ENCODE measurements at regions not wholly inside any gene's neighbourhood (a gene's known extent, or its start where the extent isn't known, plus 50 kb on each side); places are given as distances from the start of the nearest gene placed in this dataset.

GRCh38 chr5:90071656-90072055, 337.9 kb downstream of the CETN3 start:
- CTCF ChIA-PET, result no interaction called here
- H3K4me3 ChIP-seq (ENCODE audit: low read length), result no peak overlapping the region
- no peaks in the 10 kb centered on the region for H3K4me1 ChIP-seq (ENCODE audit: insufficient read depth, low read length)
- H3K9me3 ChIP-seq (ENCODE audit: low read length), result no peaks in the 10 kb centered on the region
- no peak overlapping the region for H3K27ac ChIP-seq (ENCODE audit: low read length)
- no peak overlapping the region for H3K9ac ChIP-seq (ENCODE audit: low read length)
- no peaks in the 10 kb centered on the region for H3K27me3 ChIP-seq (ENCODE audit: low read length)
- H3K9me2 ChIP-seq (replicated peaks; ENCODE audit: low read length), result no peaks in the 10 kb centered on the region
- no peak for ATAC-seq
- no TSS peak for BruUV-seq (replicated peaks)
- H3K79me2 ChIP-seq (ENCODE audit: low read length), result no peaks in the 10 kb centered on the region
- TF ChIP-seq CTCF (conservative IDR thresholded peaks at IDR 0.05; ENCODE audit: low read depth, low read length) (no peak), EZH2phosphoT487 (IDR thresholded peaks at IDR 0.05; ENCODE audit: borderline replicate concordance, low read length) (no peak), EZH2 (IDR thresholded peaks at IDR 0.05; ENCODE audit: low read length, unreplicated experiment) (no peak)
- intact Hi-C loops (cut with micrococcal nuclease), result no loop called here
- POLR2A ChIA-PET (ENCODE audit: unreplicated experiment), result no interaction called here
- no peaks in the 10 kb centered on the region for H4K20me1 ChIP-seq (ENCODE audit: low read length)
- H3K4me2 ChIP-seq (ENCODE audit: low read length), result no peak overlapping the region
- DNase-seq, result no peak
- no peaks in the 10 kb centered on the region for H3K36me3 ChIP-seq (ENCODE audit: low read depth, low read length)
- no peak overlapping the region for H2AFZ ChIP-seq (ENCODE audit: low read length)
- no peaks in the 10 kb centered on the region for H3F3A ChIP-seq (ENCODE audit: low read length, unreplicated experiment)

GRCh38 chr5:90071066-90071465, 338.5 kb downstream of the CETN3 start:
- BruUV-seq (replicated peaks), result no TSS peak
- ATAC-seq (no peak), DNase-seq (no peak)
- Histone ChIP-seq H3F3A (ENCODE audit: low read length, unreplicated experiment) (no peaks in the 10 kb centered on the region), H3K9me3 (ENCODE audit: low read length) (no peaks in the 10 kb centered on the region), H3K4me1 (ENCODE audit: insufficient read depth, low read length) (no peaks in the 10 kb centered on the region), H3K9me2 (replicated peaks; ENCODE audit: low read length) (no peaks in the 10 kb centered on the region), H3K79me2 (ENCODE audit: low read length) (no peaks in the 10 kb centered on the region), H3K27me3 (ENCODE audit: low read length) (no peaks in the 10 kb centered on the region), H3K4me3 (ENCODE audit: low read length) (no peak overlapping the region), H3K36me3 (ENCODE audit: low read depth, low read length) (no peaks in the 10 kb centered on the region), H2AFZ (ENCODE audit: low read length) (no peak overlapping the region), H3K27ac (ENCODE audit: low read length) (no peak overlapping the region), H4K20me1 (ENCODE audit: low read length) (no peaks in the 10 kb centered on the region), H3K4me2 (ENCODE audit: low read length) (no peak overlapping the region), H3K9ac (ENCODE audit: low read length) (no peak overlapping the region)
- CTCF ChIA-PET, result no interaction called here
- POLR2A ChIA-PET (ENCODE audit: unreplicated experiment), result no interaction called here
- intact Hi-C loops (cut with micrococcal nuclease), result no loop called here
- TF ChIP-seq EZH2phosphoT487 (IDR thresholded peaks at IDR 0.05; ENCODE audit: borderline replicate concordance, low read length), result no peak
- TF ChIP-seq CTCF (conservative IDR thresholded peaks at IDR 0.05; ENCODE audit: low read depth, low read length), result no peak
- no peak for TF ChIP-seq EZH2 (IDR thresholded peaks at IDR 0.05; ENCODE audit: low read length, unreplicated experiment)

- Histone ChIP-seq H3K4me2 (ENCODE audit: low read length) (no peak overlapping the region), H2AFZ (ENCODE audit: low read length) (no peak overlapping the region), H3K36me3 (ENCODE audit: low read depth, low read length) (no peaks in the 10 kb centered on the region), H3F3A (ENCODE audit: low read length, unreplicated experiment) (no peaks in the 10 kb centered on the region), H3K4me1 (ENCODE audit: insufficient read depth, low read length) (no peaks in the 10 kb centered on the region), H3K27ac (ENCODE audit: low read length) (no peak overlapping the region), H3K9me3 (ENCODE audit: low read length) (no peaks in the 10 kb centered on the region), H3K9me2 (replicated peaks; ENCODE audit: low read length) (no peaks in the 10 kb centered on the region), H3K9ac (ENCODE audit: low read length) (no peak overlapping the region), H3K4me3 (ENCODE audit: low read length) (no peak overlapping the region), H3K27me3 (ENCODE audit: low read length) (no peaks in the 10 kb centered on the region), H3K79me2 (ENCODE audit: low read length) (no peaks in the 10 kb centered on the region), H4K20me1 (ENCODE audit: low read length) (no peaks in the 10 kb centered on the region)
- POLR2A ChIA-PET (ENCODE audit: unreplicated experiment), result no interaction called here
- no TSS peak for BruUV-seq (replicated peaks)
- DNase-seq (no peak), ATAC-seq (no peak)
- intact Hi-C loops (cut with micrococcal nuclease), result no loop called here
- TF ChIP-seq EZH2phosphoT487 (IDR thresholded peaks at IDR 0.05; ENCODE audit: borderline replicate concordance, low read length) (no peak), CTCF (conservative IDR thresholded peaks at IDR 0.05; ENCODE audit: low read depth, low read length) (no peak), EZH2 (IDR thresholded peaks at IDR 0.05; ENCODE audit: low read length, unreplicated experiment) (no peak)
- CTCF ChIA-PET, result no interaction called here
Measured at GRCh38 chr5:90066920-90067319, 342.6 kb downstream of the CETN3 start.

Data from PC-3 (cell line).